Naive B cell (primary cell): ENCODE measurements at regions not wholly inside any gene's neighbourhood (a gene's known extent, or its start where the extent isn't known, plus 50 kb on each side); places are given as distances from the start of the nearest gene placed in this dataset.

Source experiments
- ATAC-seq, 2 donors: fragments of 150-1000 bp; cut with Tn5 transposase; 2 replicates each; pipeline ENCODE4 v1.10.0; 2021; ENCODE audit warnings: low read depth in 2 of 2, mild to moderate bottlenecking in 2 of 2, moderate library complexity in 2 of 2
- DNase-seq: peaks from one replicate; pipeline ENCODE4 v3.0.0; 2022
- H3K27ac Mint-ChIP-seq, 6 donors: one replicate each; pipeline ENCODE4 v1.8.0; 2020 to 2022; ENCODE audit warnings: mild to moderate bottlenecking in 6 of 6, mixed read lengths in 6 of 6, moderate library complexity in 5 of 6, inconsistent platforms in 2 of 6
- H3K27me3 Mint-ChIP-seq, 3 donors: one replicate each; pipeline ENCODE4 v1.8.0; 2021 to 2022; ENCODE audit warnings: mixed read lengths in 3 of 3, mild to moderate bottlenecking in 1 of 3
- H3K36me3 Mint-ChIP-seq, 2 donors: one replicate each; pipeline ENCODE4 v1.8.0; 2020 to 2022; ENCODE audit warnings: mixed read lengths in 2 of 2, inconsistent platforms in 1 of 2, mild to moderate bottlenecking in 1 of 2
- H3K4me1 Mint-ChIP-seq, 3 donors: one replicate each; pipeline ENCODE4 v1.8.0; 2020 to 2022; ENCODE audit warnings: mixed read lengths in 3 of 3, inconsistent platforms in 1 of 3, mild to moderate bottlenecking in 1 of 3, moderate library complexity in 1 of 3
- H3K4me3 Mint-ChIP-seq, 8 donors: one replicate each; pipeline ENCODE4 v1.8.0; 2020 to 2022; ENCODE audit warnings: mild to moderate bottlenecking in 8 of 8, mixed read lengths in 8 of 8, moderate library complexity in 8 of 8, inconsistent platforms in 2 of 8
- H3K9me3 Mint-ChIP-seq, 7 donors: one replicate each; pipeline ENCODE4 v1.8.0; 2020 to 2022; ENCODE audit warnings: mixed read lengths in 7 of 7, mild to moderate bottlenecking in 5 of 7, inconsistent platforms in 2 of 7, moderate library complexity in 1 of 7

DNA sequence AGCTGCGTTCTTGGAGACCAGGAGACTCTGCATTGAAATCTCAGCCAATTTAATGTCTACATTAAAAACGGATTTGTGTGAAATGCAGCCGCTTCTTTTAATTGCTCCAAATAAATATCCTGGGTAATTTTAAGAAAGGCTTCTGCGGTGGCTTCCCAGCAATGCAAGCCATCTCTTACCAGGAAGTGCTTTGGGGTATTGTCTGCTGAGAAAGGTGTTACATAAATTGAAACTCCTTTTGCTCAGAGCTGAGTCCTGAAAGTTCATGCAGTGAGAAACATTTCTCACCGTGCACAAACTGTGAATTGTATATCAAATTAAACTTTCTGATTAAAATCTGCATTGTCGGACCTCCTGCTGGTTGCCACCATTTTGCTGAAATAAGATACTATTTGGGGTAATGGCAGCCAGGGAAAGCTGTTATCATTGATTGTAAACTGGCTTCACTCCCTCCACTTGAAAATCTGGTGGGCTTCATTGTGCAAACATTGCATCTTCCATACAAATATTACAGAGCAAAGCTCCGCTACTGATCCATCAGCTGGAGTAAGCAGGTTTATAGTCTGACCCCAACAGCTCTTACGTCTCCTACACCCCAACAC, 59.5 kb downstream of the ZIC5 start:
- H3K9me3 Mint-ChIP-seq, result peaks cover 0 to 9% (median 1%) of the 10 kb centered on the region in 7 donors

DNA sequence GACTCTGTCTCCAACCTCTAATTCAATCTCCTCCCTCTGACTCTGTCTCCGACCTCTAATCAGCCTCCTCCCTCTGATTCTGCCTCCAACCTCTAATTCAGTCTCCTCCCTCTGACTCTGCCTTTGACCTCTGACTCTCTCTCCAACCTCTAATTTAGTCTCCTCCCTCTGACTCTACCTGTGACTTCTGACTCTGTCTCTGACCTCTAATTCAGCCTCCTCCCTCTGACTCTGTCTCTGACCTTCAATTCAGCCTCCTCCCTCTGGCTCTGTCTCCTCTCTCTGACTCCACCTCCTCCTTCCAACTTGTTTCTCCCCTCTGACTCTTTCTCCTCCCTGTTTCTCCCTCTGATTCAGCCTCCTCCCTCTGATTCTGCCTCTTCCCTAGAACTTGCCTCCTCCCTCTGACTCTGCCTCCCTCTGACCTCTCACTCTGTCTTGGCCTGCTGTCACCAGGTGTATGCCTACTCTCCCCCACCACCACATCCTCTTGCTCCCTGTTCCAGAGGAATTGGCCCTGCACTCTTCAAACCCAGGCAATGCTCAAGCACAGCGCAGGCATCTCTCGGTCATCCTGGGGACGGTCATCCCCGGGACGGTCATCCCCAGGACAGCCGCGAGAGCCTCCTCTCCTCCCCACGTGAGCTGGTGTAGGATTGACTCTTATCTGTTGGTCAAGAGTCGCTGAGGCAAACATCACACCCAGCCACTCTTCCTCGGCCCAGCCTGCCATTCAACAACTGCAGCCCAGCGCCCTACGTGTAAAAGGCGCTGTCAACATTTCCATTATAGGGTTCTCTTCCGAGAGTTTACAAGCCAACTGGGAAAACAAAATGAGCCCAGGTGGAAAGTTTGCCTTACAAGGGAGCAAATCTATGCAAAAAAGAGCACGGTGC, 60.2 kb downstream of the ZIC5 start:
- Mint-ChIP-seq H3K27me3 (peaks cover 43 to 66% (median 56%) of the 10 kb centered on the region in 3 donors), H3K27ac (no peak overlapping the region), H3K36me3 (peaks cover 0 to 11% of the 10 kb centered on the region in 2 donors), H3K9me3 (peaks cover 0 to 9% (median 1%) of the 10 kb centered on the region in 7 donors), H3K4me1 (peaks cover 0 to 2% (median 1%) of the 10 kb centered on the region in 3 donors), H3K4me3 (peak overlapping the region in 2 of 8 donors; percentile 29)
- no peak for DNase-seq
- no peak for ATAC-seq

More for the DNA sequence above, 59.5 kb downstream of the ZIC5 start:
- peaks cover 47 to 73% (median 62%) of the 10 kb centered on the region in 3 donors for H3K27me3 Mint-ChIP-seq
- peaks cover 0 to 11% of the 10 kb centered on the region in 2 donors for H3K36me3 Mint-ChIP-seq
- H3K27ac Mint-ChIP-seq, result no peak overlapping the region
- no peak for DNase-seq
- ATAC-seq, result no peak
- no peak overlapping the region for H3K4me3 Mint-ChIP-seq
- H3K4me1 Mint-ChIP-seq, result peaks cover 0 to 6% (median 5%) of the 10 kb centered on the region in 3 donors

DNA sequence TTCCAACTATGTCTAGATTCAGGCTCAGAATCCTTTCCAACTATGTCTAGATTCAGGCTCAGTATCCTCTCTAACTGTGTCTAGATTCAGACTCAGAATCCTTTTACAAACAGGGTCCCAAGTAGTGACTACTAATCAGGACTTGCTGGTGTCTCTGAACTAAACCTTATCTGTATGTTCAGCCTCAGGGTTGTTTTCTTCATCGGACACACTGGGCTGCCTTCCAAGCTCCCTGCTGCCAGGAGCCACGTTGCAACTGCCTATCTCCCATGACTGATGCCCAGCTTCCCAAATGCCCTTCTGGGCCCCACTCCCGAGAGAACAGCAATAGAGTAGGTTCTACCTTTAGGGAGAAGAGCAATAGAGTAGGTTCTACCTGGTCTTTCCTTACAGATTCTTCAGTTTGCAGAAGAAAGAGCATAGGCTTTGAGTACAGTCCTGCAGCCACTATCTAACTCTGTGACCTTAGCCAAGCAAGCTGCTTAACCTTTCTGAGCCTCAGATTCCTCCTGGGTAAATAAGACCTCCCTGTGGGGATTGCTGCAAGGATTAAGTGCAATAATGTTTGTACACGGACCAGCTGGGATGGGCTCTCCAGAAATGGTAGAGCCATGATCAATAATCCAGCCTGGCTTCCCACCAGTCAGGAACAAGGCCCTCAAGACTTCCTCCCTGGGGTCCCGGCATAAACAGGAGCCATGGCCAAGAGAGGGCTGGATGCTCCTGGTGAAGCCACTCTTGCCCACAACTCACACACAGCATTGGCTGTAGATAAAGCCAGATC, 61.5 kb downstream of the ZIC5 start:
- Mint-ChIP-seq H3K27me3 (peaks cover 41 to 68% (median 61%) of the 10 kb centered on the region in 3 donors), H3K27ac (no peak overlapping the region), H3K9me3 (peaks cover 0 to 9% (median 1%) of the 10 kb centered on the region in 7 donors), H3K4me1 (no peaks in the 10 kb centered on the region), H3K4me3 (no peak overlapping the region), H3K36me3 (peaks cover 0 to 11% of the 10 kb centered on the region in 2 donors)
- ATAC-seq, result no peak
- no peak for DNase-seq

DNA sequence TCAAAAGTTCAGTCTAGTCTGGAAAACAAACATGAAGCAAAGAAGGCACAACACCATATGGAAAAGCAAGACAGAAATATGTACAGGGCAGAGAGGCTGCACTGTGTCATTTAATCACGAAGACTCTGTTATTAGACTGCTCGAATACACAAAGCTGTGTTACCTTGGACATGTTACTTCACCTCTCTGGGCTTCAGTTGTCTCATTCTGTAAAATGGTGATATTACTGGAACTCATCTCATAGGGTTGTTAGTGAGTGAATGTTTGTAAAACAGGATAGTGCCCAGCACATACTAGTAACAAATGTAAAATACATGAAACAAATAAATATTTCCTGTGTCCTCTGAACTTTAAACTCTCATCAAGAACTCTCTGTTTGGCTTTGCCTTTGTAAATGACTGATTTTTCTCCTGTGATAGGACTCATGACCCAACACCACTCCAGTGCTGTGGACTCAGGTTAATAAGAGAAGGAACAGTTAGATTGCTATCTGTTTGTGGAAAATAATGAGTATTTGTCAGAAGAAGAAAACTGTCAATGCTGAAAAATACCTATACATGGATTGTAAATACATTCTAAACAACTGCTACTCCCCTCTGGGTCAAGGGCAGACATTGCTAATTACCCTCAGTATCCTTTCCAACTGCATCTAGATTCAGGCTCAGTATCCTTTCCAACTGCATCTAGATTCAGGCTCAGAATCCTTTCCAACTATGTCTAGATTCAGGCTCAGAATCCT, 62.3 kb downstream of the ZIC5 start:
- H3K4me1 Mint-ChIP-seq, result no peaks in the 10 kb centered on the region
- H3K27me3 Mint-ChIP-seq, result peaks cover 41 to 69% (median 68%) of the 10 kb centered on the region in 3 donors
- peaks cover 0 to 11% of the 10 kb centered on the region in 2 donors for H3K36me3 Mint-ChIP-seq
- peaks cover 0 to 9% (median 1%) of the 10 kb centered on the region in 7 donors for H3K9me3 Mint-ChIP-seq
- no peak overlapping the region for H3K27ac Mint-ChIP-seq
- ATAC-seq (no peak), DNase-seq (no peak)
- H3K4me3 Mint-ChIP-seq, result no peak overlapping the region

GRCh38 chr13:99908140-99908803, 63.3 kb downstream of the ZIC5 start:
- H3K27ac Mint-ChIP-seq, result no peak overlapping the region
- ATAC-seq (no peak), DNase-seq (no peak)
- no peak overlapping the region for H3K4me3 Mint-ChIP-seq
- H3K9me3 Mint-ChIP-seq, result peaks cover 0 to 9% (median 1%) of the 10 kb centered on the region in 7 donors
- peaks cover 41 to 69% (median 67%) of the 10 kb centered on the region in 3 donors for H3K27me3 Mint-ChIP-seq
- H3K36me3 Mint-ChIP-seq, result peaks cover 0 to 11% of the 10 kb centered on the region in 2 donors
- H3K4me1 Mint-ChIP-seq, result no peaks in the 10 kb centered on the region

DNA sequence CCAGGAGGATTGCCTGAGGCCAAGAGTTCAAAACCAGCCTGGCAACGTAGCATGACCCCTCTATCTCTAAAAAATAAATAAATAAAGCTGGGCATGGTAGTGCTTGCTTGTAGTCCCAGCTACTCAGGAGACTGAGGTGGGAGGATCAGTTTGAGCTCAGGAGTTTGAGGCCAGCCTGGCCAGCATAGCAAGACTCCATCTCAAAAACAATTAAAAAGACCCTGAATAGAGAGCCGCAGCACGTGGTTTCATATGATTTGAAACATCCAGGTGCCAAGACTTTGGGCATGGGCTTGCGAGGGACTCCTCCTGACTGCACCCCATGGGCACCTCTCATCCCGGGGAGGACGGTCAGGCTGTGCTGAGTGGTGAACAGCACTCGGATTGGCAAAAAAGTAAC, 63.9 kb downstream of the ZIC5 start:
- Mint-ChIP-seq H3K4me3 (no peak overlapping the region), H3K27ac (no peak overlapping the region), H3K9me3 (peaks cover 0 to 9% (median 1%) of the 10 kb centered on the region in 7 donors), H3K27me3 (peaks cover 46 to 72% (median 69%) of the 10 kb centered on the region in 3 donors), H3K4me1 (no peaks in the 10 kb centered on the region), H3K36me3 (peaks cover 0 to 11% of the 10 kb centered on the region in 2 donors)
- DNase-seq (no peak), ATAC-seq (no peak)

DNA sequence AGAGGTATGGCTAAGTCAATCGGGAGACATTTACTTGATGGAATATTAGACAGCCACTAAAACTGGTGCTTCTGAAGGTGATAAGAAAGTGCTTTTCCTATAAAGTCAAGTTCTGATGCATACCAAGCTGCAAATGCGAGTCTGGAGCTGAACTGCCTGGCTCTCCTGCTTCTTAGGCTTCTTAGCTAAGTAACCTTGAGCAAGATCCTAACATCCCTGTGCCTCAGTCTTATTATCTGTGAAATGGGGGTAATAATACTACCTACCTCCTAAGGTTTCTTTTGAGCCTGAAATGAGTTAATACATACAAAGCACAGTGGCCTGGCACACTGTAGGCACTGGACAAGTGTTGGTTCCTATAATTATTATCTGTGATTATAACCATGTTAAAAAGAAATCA, 64.5 kb downstream of the ZIC5 start:
- ATAC-seq, result no peak
- H3K27me3 Mint-ChIP-seq, result peaks cover 44 to 72% (median 69%) of the 10 kb centered on the region in 3 donors
- peaks cover 0 to 11% of the 10 kb centered on the region in 2 donors for H3K36me3 Mint-ChIP-seq
- DNase-seq, result no peak
- no peak overlapping the region for H3K27ac Mint-ChIP-seq
- peaks cover 0 to 9% (median 1%) of the 10 kb centered on the region in 7 donors for H3K9me3 Mint-ChIP-seq
- H3K4me3 Mint-ChIP-seq, result no peak overlapping the region
- no peaks in the 10 kb centered on the region for H3K4me1 Mint-ChIP-seq

DNA sequence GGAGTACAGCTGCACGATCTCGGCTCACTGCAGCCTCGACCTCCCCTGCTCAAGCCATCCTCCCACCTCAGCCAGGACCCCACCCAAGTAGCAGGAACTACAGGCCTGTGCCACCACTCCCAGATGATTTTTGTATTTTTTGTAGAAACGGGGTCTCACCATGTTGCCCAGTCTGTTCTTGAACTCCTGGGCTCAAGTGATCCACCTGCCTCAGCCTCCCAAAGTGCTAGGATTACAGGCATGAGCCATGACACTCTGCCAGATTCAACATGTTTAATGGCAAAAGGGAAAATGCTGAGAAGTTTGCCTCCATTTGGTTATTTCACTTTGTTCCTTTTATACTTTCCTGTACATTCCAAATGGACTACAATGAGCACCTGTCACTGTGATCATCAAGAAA, 65.8 kb downstream of the ZIC5 start:
- Mint-ChIP-seq H3K27ac (no peak overlapping the region), H3K9me3 (peaks cover 0 to under 1% (median 0%) of the 10 kb centered on the region in 7 donors), H3K4me1 (no peaks in the 10 kb centered on the region), H3K27me3 (peaks cover 39 to 68% (median 64%) of the 10 kb centered on the region in 3 donors), H3K4me3 (no peak overlapping the region), H3K36me3 (peaks cover 0 to 8% of the 10 kb centered on the region in 2 donors)
- DNase-seq, result no peak
- ATAC-seq, result no peak

DNA sequence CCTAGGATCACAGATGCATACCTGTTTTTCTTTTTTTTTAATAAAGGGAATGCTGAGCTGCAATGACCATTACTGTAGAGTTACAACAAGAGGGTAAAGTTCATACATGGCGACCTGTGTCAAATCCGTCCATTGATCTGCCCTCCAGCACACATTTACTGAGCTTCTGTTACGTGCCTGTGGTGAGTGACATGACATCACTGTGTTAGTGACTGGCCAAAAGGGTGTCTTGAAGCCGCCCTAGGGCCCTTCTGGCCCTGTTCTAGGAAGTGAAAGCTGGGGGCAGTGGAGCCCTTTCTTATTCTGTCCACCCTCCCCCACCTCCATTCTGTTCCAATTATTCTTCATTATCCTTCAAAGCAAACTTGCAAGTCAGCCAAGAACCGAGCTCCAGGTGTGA, 66.3 kb downstream of the ZIC5 start:
- DNase-seq (no peak), ATAC-seq (no peak)
- peaks cover 41 to 68% (median 64%) of the 10 kb centered on the region in 3 donors for H3K27me3 Mint-ChIP-seq
- H3K4me3 Mint-ChIP-seq, result no peak overlapping the region
- no peak overlapping the region for H3K27ac Mint-ChIP-seq
- no peaks in the 10 kb centered on the region for H3K9me3 Mint-ChIP-seq
- peaks cover 0 to 8% of the 10 kb centered on the region in 2 donors for H3K36me3 Mint-ChIP-seq
- H3K4me1 Mint-ChIP-seq, result peaks cover 0 to 3% (median 0%) of the 10 kb centered on the region in 3 donors

DNA sequence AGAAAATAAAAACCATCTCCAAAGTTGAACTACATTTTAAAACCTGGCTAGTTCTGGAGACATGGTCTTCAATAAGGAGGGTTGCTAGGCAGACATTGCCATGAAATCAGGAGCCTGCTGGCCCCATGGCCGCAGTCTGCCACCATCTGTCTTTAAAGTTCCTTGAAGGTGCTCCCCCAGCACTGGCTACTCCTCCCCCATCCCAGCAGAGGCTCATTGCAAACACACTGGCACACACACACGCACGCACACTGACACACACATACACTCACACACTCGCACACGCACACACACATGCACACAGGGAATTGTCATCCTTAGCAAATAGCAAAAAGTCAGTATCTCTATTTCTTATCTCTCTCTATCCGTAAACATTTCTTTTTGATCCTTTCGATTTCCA, 68.4 kb downstream of the ZIC5 start:
- H3K9me3 Mint-ChIP-seq, result no peaks in the 10 kb centered on the region
- H3K27me3 Mint-ChIP-seq, result peaks cover 38 to 65% (median 62%) of the 10 kb centered on the region in 3 donors
- H3K36me3 Mint-ChIP-seq, result peaks cover 0 to 8% of the 10 kb centered on the region in 2 donors
- no peak for DNase-seq
- H3K4me1 Mint-ChIP-seq, result peaks cover 0 to 4% (median 0%) of the 10 kb centered on the region in 3 donors
- no peak overlapping the region for H3K4me3 Mint-ChIP-seq
- H3K27ac Mint-ChIP-seq, result no peak overlapping the region
- ATAC-seq, result no peak

DNA sequence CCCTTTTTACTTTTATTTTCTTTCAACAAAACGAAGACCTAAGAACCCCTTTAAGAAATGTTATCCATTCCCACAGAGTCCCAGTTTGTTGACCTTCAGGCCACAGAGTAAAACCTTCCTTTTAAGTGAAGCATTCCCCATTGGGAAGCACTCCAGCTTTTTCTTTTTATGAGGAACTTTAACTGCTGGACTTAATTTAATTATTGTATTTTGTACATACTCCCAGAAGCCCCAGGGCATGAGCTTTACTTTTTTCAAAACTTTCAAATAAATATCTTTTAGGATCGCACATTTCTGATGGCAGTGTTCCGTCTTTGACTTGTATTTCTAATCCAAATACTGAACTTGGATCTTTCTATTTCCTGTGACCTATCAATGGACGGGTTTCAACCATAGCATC, 68.9 kb downstream of the ZIC5 start:
- Mint-ChIP-seq H3K4me3 (no peak overlapping the region), H3K27ac (no peak overlapping the region), H3K36me3 (peaks cover 0 to 8% of the 10 kb centered on the region in 2 donors), H3K9me3 (no peaks in the 10 kb centered on the region), H3K27me3 (peaks cover 41 to 65% (median 61%) of the 10 kb centered on the region in 3 donors), H3K4me1 (peaks cover 0 to 4% (median 0%) of the 10 kb centered on the region in 3 donors)
- DNase-seq, result no peak
- ATAC-seq, result no peak

- H3K9me3 Mint-ChIP-seq, result no peaks in the 10 kb centered on the region
- no peak for DNase-seq
- H3K4me3 Mint-ChIP-seq, result no peak overlapping the region
- no peak overlapping the region for H3K27ac Mint-ChIP-seq
- ATAC-seq, result no peak
- H3K4me1 Mint-ChIP-seq, result peaks cover 0 to 4% (median 0%) of the 10 kb centered on the region in 3 donors
- peaks cover 0 to 8% of the 10 kb centered on the region in 2 donors for H3K36me3 Mint-ChIP-seq
- peaks cover 53 to 75% (median 60%) of the 10 kb centered on the region in 3 donors for H3K27me3 Mint-ChIP-seq
Observed at GRCh38 chr13:99900960-99901359, 70.6 kb downstream of the ZIC5 start.
